B cell (primary cell): ENCODE measurements at regions not wholly inside any gene's neighbourhood (a gene's known extent, or its start where the extent isn't known, plus 50 kb on each side); places are given as distances from the start of the nearest gene placed in this dataset.

Source experiments
- CTCF ChIP-seq: fragments of 200-600 bp; IDR thresholded peaks from one replicate; pipeline ENCODE4 v1.8.0; 2022; ENCODE audit warnings: antibody characterized with exemption, mild to moderate bottlenecking
- EZH2 ChIP-seq: IDR thresholded peaks from 2 replicates; pipeline ENCODE4 v1.6.1; 2012; ENCODE audit warnings: borderline replicate concordance, low read depth, mild to moderate bottlenecking, moderate library complexity, low read length; ENCODE audit not compliant: insufficient read depth, poor library complexity, severe bottlenecking

GRCh38 chr10:123257904-123258456 lies 103.8 kb downstream of the BUB3 start:
- TF ChIP-seq CTCF (no peak), EZH2 (no peak)
